H9 (cell line): ENCODE measurements at regions not wholly inside any gene's neighbourhood (a gene's known extent, or its start where the extent isn't known, plus 50 kb on each side); places are given as distances from the start of the nearest gene placed in this dataset.

Source experiments
- DNase-seq: peaks from one replicate; pipeline ENCODE4 v3.0.0-alpha.2; 2017
- H2AFZ ChIP-seq: one replicate; pipeline ENCODE4 v1.6.1; 2013; ENCODE audit warnings: mild to moderate bottlenecking, low read length, control low read depth, moderate library complexity
- H2AK5ac ChIP-seq: 2 replicates; pipeline ENCODE4 v1.6.1; 2013; ENCODE audit warnings: low read length, control low read depth, mixed read lengths; ENCODE audit not compliant: insufficient read length
- H2BK120ac ChIP-seq: one replicate; pipeline ENCODE4 v1.6.1; 2013; ENCODE audit warnings: low read depth, mild to moderate bottlenecking, low read length, control low read depth, inconsistent platforms; ENCODE audit not compliant: poor library complexity, severe bottlenecking
- H2BK12ac ChIP-seq: 2 replicates; pipeline ENCODE4 v1.6.1; 2013; ENCODE audit warnings: low read length, control low read depth, mixed read lengths, low read depth; ENCODE audit not compliant: insufficient read length
- H2BK15ac ChIP-seq: 2 replicates; pipeline ENCODE4 v1.6.1; 2013; ENCODE audit warnings: low read depth, low read length, control low read depth
- H2BK20ac ChIP-seq: one replicate; pipeline ENCODE4 v1.6.1; 2013; ENCODE audit warnings: low read depth, mild to moderate bottlenecking, low read length, control low read depth, inconsistent platforms; ENCODE audit not compliant: poor library complexity, severe bottlenecking
- H2BK5ac ChIP-seq: 2 replicates; pipeline ENCODE4 v1.6.1; 2013; ENCODE audit warnings: low read length, control low read depth, mixed read lengths; ENCODE audit not compliant: insufficient read length
- H3K14ac ChIP-seq: 2 replicates; pipeline ENCODE4 v1.6.1; 2013; ENCODE audit warnings: low read length, control low read depth; ENCODE audit not compliant: insufficient read depth
- H3K18ac ChIP-seq: 2 replicates; pipeline ENCODE4 v1.6.1; 2013; ENCODE audit warnings: low read depth, mild to moderate bottlenecking, mixed read lengths, low read length, control low read depth; ENCODE audit not compliant: insufficient read length
- H3K23ac ChIP-seq: 2 replicates; pipeline ENCODE4 v1.6.1; 2013; ENCODE audit warnings: low read length, control low read depth, mixed read lengths, low read depth; ENCODE audit not compliant: insufficient read length
- H3K23me2 ChIP-seq: 2 replicates; pipeline ENCODE4 v1.6.1; 2013; ENCODE audit warnings: low read depth, mild to moderate bottlenecking, mixed read lengths, low read length, control low read depth; ENCODE audit not compliant: insufficient read length, poor library complexity, severe bottlenecking
- H3K27ac ChIP-seq: 2 replicates; pipeline ENCODE4 v1.5.1; 2013; ENCODE audit warnings: low read length, control low read depth, mixed read lengths, low read depth; ENCODE audit not compliant: insufficient read length
- H3K27me3 ChIP-seq: 2 replicates; pipeline ENCODE4 v1.6.1; 2013; ENCODE audit warnings: low read length, control low read depth, inconsistent platforms; ENCODE audit not compliant: insufficient read depth
- H3K4ac ChIP-seq: 2 replicates; pipeline ENCODE4 v1.6.1; 2013; ENCODE audit warnings: low read depth, mild to moderate bottlenecking, control low read depth, inconsistent platforms, low read length, moderate library complexity
- H3K4me1 ChIP-seq: 2 replicates; pipeline ENCODE4 v1.6.1; 2013; ENCODE audit warnings: low read length, control low read depth, inconsistent platforms; ENCODE audit not compliant: insufficient read depth
- H3K4me2 ChIP-seq: 2 replicates; pipeline ENCODE4 v1.6.1; 2013; ENCODE audit warnings: low read length, control low read depth, mixed read lengths; ENCODE audit not compliant: insufficient read length, insufficient read depth
- H3K56ac ChIP-seq: 2 replicates; pipeline ENCODE4 v1.6.1; 2013; ENCODE audit warnings: low read depth, mild to moderate bottlenecking, mixed read lengths, low read length, control low read depth; ENCODE audit not compliant: insufficient read length
- H3K79me1 ChIP-seq: 2 replicates; pipeline ENCODE4 v1.6.1; 2013; ENCODE audit warnings: low read depth, mild to moderate bottlenecking, moderate library complexity, low read length, control low read depth, inconsistent platforms; ENCODE audit not compliant: insufficient read depth, poor library complexity, severe bottlenecking
- H3K79me2 ChIP-seq: 2 replicates; pipeline ENCODE4 v1.6.1; 2013; ENCODE audit warnings: low read length, control low read depth, inconsistent platforms; ENCODE audit not compliant: insufficient read depth
- H3K9ac ChIP-seq: 2 replicates; pipeline ENCODE4 v1.6.1; 2013; ENCODE audit warnings: low read length, control low read depth, mixed read lengths; ENCODE audit not compliant: insufficient read length; ENCODE audit errors: extremely low read depth
- H3K9me3 ChIP-seq: one replicate; pipeline ENCODE4 v1.6.1; 2013; ENCODE audit warnings: low read depth, low read length, inconsistent platforms; ENCODE audit not compliant: control insufficient read depth
- H3T11ph ChIP-seq: one replicate; pipeline ENCODE4 v1.6.1; 2013; ENCODE audit warnings: mild to moderate bottlenecking, low read length, control low read depth, inconsistent platforms
- H4K20me1 ChIP-seq: one replicate; pipeline ENCODE4 v1.6.1; 2013; ENCODE audit not compliant: control insufficient read depth, insufficient read length, insufficient read depth
- H4K5ac ChIP-seq: 2 replicates; pipeline ENCODE4 v1.6.1; 2013; ENCODE audit warnings: low read depth, mild to moderate bottlenecking, mixed read lengths, low read length, control low read depth; ENCODE audit not compliant: insufficient read length
- H4K8ac ChIP-seq: replicated peaks from 2 replicates; pipeline ENCODE4 v1.6.1; 2013; ENCODE audit warnings: low read length, control low read depth, mixed read lengths, low read depth; ENCODE audit not compliant: insufficient read length
- H4K91ac ChIP-seq: 2 replicates; pipeline ENCODE4 v1.6.1; 2013; ENCODE audit warnings: low read depth, mild to moderate bottlenecking, moderate library complexity, mixed read lengths, low read length, control low read depth; ENCODE audit not compliant: insufficient read length
- H3K27ac Mint-ChIP-seq, 3 experiments: 2 replicates in 2 of 3; 3 replicates in 1 of 3; pipeline ENCODE4 v1.8.0; 2020 to 2021; ENCODE audit warnings: mixed read lengths in 3 of 3, mild to moderate bottlenecking in 1 of 3, moderate library complexity in 1 of 3
- H3K27me3 Mint-ChIP-seq: 2 replicates; pipeline ENCODE4 v1.8.0; 2021; ENCODE audit warnings: low read depth, mild to moderate bottlenecking, moderate library complexity, mixed read lengths
- H3K36me3 Mint-ChIP-seq, 3 experiments: 2 replicates in 2 of 3; 3 replicates in 1 of 3; pipeline ENCODE4 v1.8.0; 2020 to 2021; ENCODE audit warnings: low read depth in 3 of 3, mixed read lengths in 3 of 3; ENCODE audit not compliant: insufficient read depth in 1 of 3
- H3K4me1 Mint-ChIP-seq, 2 experiments: 2 replicates each; pipeline ENCODE4 v1.8.0; 2020; ENCODE audit warnings: mixed read lengths in 2 of 2
- H3K4me3 Mint-ChIP-seq, 2 experiments: 2 replicates in 1 of 2; 3 replicates in 1 of 2; pipeline ENCODE4 v1.8.0; 2020 to 2021; ENCODE audit warnings: mild to moderate bottlenecking in 2 of 2, mixed read lengths in 2 of 2, moderate library complexity in 1 of 2
- H3K9me3 Mint-ChIP-seq, 2 experiments: 2 replicates in 1 of 2; 3 replicates in 1 of 2; pipeline ENCODE4 v1.8.0; 2020; ENCODE audit warnings: mild to moderate bottlenecking in 2 of 2, mixed read lengths in 2 of 2, moderate library complexity in 1 of 2
- WGBS: extraction: QIAGEN DNeasy Blood & Tissue Kit; methylation state at CpG from one replicate; pipeline ENCODE4 v1.1.7; 2013; ENCODE audit warnings: missing lambda C conversion rate, low lambda C conversion rate, mixed read lengths; ENCODE audit not compliant: insufficient read length; ENCODE audit errors: extremely low coverage; 5-methylcytosine and 5-hydroxymethylcytosine counted together
- TF ChIP-seq, protein P1 (sequence below): fragments of 200-600 bp; sonication (generic); conservative IDR thresholded peaks from 3 replicates; pipeline ENCODE4 v1.8.0; 2021; ENCODE audit warnings: antibody characterized with exemption, mild to moderate bottlenecking

DNA sequence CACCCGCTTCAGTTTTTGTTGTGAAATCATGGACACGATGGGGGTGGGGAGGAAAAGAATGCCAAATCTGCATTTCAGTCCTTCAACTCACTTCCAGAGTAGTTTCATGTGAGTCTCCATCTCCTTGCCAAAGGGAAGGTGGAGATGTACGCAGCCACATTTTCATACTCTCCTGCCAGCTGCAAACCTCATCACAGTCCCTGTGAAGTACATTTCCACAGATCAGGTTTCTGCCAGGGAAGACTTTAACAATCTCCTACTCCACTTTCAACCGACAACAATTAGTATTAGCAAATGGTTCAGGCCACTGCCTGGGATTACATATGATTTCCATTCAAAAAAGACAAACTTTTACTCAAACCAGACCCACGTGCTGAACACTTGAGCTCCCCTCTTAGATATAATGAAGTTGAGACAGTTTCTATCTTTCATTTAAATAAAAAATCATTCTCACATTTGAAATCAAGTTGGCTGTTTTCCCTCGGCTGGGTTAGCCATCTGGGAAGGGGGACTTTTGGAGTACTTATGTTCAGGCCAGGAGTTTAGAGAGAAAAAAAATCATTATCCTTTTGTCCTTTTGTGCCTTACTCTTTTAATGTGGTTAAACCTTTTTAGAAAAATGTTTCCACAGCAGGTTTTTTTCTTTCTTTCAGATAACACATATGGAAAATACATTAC lies 51.0 kb upstream of the CEP162 start:
- no peak overlapping the region for H3T11ph ChIP-seq
- no peaks in the 10 kb centered on the region for H3K9me3 ChIP-seq
- no peak overlapping the region for H2BK20ac ChIP-seq
- H3K23me2 ChIP-seq = no peaks in the 10 kb centered on the region
- no peak overlapping the region for H2BK5ac ChIP-seq
- peaks cover 2% of the 10 kb centered on the region; the same call in 1 of the 2 replicates for H3K27me3 Mint-ChIP-seq
- no CpG with 5 or more reads among the region's 6 CpGs for WGBS
- H3K4me3 Mint-ChIP-seq = no peak overlapping the region
- TF ChIP-seq, protein P1, sequence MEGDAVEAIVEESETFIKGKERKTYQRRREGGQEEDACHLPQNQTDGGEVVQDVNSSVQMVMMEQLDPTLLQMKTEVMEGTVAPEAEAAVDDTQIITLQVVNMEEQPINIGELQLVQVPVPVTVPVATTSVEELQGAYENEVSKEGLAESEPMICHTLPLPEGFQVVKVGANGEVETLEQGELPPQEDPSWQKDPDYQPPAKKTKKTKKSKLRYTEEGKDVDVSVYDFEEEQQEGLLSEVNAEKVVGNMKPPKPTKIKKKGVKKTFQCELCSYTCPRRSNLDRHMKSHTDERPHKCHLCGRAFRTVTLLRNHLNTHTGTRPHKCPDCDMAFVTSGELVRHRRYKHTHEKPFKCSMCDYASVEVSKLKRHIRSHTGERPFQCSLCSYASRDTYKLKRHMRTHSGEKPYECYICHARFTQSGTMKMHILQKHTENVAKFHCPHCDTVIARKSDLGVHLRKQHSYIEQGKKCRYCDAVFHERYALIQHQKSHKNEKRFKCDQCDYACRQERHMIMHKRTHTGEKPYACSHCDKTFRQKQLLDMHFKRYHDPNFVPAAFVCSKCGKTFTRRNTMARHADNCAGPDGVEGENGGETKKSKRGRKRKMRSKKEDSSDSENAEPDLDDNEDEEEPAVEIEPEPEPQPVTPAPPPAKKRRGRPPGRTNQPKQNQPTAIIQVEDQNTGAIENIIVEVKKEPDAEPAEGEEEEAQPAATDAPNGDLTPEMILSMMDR = no peak
- no peak overlapping the region for H3K27ac Mint-ChIP-seq
- no peak overlapping the region for H2AK5ac ChIP-seq
- no peak overlapping the region for H3K4ac ChIP-seq
- no peak overlapping the region for H3K9ac ChIP-seq
- H3K14ac ChIP-seq = no peak overlapping the region
- H3K9me3 Mint-ChIP-seq = no peaks in the 10 kb centered on the region; a peak in 1 of 5 replicates
- H3K79me2 ChIP-seq = no peaks in the 10 kb centered on the region
- H3K27ac ChIP-seq = no peak overlapping the region
- H3K4me1 Mint-ChIP-seq = peaks cover 7 to 9% of the 10 kb centered on the region in 2 experiments
- no peak overlapping the region for H2BK15ac ChIP-seq
- no peaks in the 10 kb centered on the region for H3K79me1 ChIP-seq
- H3K4me1 ChIP-seq = no peaks in the 10 kb centered on the region
- no peak overlapping the region for H2BK120ac ChIP-seq
- H3K18ac ChIP-seq = no peak overlapping the region
- no peak overlapping the region for H4K91ac ChIP-seq
- H3K36me3 Mint-ChIP-seq = no peaks in the 10 kb centered on the region; a peak in 1 of 7 replicates
- H2BK12ac ChIP-seq = no peak overlapping the region
- H3K27me3 ChIP-seq = no peaks in the 10 kb centered on the region
- no peaks in the 10 kb centered on the region for H4K20me1 ChIP-seq
- no peak overlapping the region for H2AFZ ChIP-seq
- H3K4me2 ChIP-seq = no peak overlapping the region
- H4K5ac ChIP-seq = no peak overlapping the region
- H4K8ac ChIP-seq = no peak overlapping the region
- no peak overlapping the region for H3K23ac ChIP-seq
- no peak overlapping the region for H3K56ac ChIP-seq
- no peak for DNase-seq
